ENCODE measurements at regions not wholly inside any gene's neighbourhood (a gene's known extent, or its start where the extent isn't known, plus 50 kb on each side); places are given as distances from the start of the nearest gene placed in this dataset.

GRCh38 chr5:4881366-4882002 is 258.6 kb upstream of the ADAMTS16 start:
- TF ChIP-seq ZFX (IDR thresholded peaks at IDR 0.05; ENCODE audit: borderline replicate concordance) = no peak
- TF ChIP-seq CTCF (IDR thresholded peaks at IDR 0.05) = no peak
- no peak overlapping the region for H3K27ac ChIP-seq

- no peak for TF ChIP-seq ZFX (IDR thresholded peaks at IDR 0.05; ENCODE audit: borderline replicate concordance)
- no peak for TF ChIP-seq CTCF (IDR thresholded peaks at IDR 0.05)
- no peak overlapping the region for H3K27ac ChIP-seq
Measured at GRCh38 chr5:4882186-4882585, 257.9 kb upstream of the ADAMTS16 start.

- no peak overlapping the region for H3K27ac ChIP-seq
- TF ChIP-seq ZFX (IDR thresholded peaks at IDR 0.05; ENCODE audit: borderline replicate concordance) = no peak
- TF ChIP-seq CTCF (IDR thresholded peaks at IDR 0.05) = no peak
Measured at GRCh38 chr5:4883360-4883759, 256.8 kb upstream of the ADAMTS16 start.

- TF ChIP-seq ZFX (IDR thresholded peaks at IDR 0.05; ENCODE audit: borderline replicate concordance) (no peak), CTCF (IDR thresholded peaks at IDR 0.05) (no peak)
- H3K27ac ChIP-seq = no peak overlapping the region
Measured at GRCh38 chr5:4893063-4893744, 246.9 kb upstream of the ADAMTS16 start.

GRCh38 chr5:4896328-4896727 is 243.8 kb upstream of the ADAMTS16 start:
- TF ChIP-seq CTCF (IDR thresholded peaks at IDR 0.05) (no peak), ZFX (IDR thresholded peaks at IDR 0.05; ENCODE audit: borderline replicate concordance) (no peak)

GRCh38 chr5:4901305-4901811 is 238.8 kb upstream of the ADAMTS16 start:
- H3K27ac ChIP-seq = no peak overlapping the region
- TF ChIP-seq ZFX (IDR thresholded peaks at IDR 0.05; ENCODE audit: borderline replicate concordance) (no peak), CTCF (IDR thresholded peaks at IDR 0.05) (no peak)

More at GRCh38 chr5:4896328-4896727, 243.8 kb upstream of the ADAMTS16 start:
- H3K27ac ChIP-seq = no peak overlapping the region

- TF ChIP-seq CTCF (IDR thresholded peaks at IDR 0.05) (no peak), ZFX (IDR thresholded peaks at IDR 0.05; ENCODE audit: borderline replicate concordance) (no peak)
- no peak overlapping the region for H3K27ac ChIP-seq
Measured at GRCh38 chr5:4901924-4902323, 238.2 kb upstream of the ADAMTS16 start.

Measured in 22Rv1 (cell line).